Activated naive CD4-positive, alpha-beta T cell treated with anti-CD3 and anti-CD28 coated beads for 36 hours (primary cell): ENCODE measurements at regions not wholly inside any gene's neighbourhood (a gene's known extent, or its start where the extent isn't known, plus 50 kb on each side); places are given as distances from the start of the nearest gene placed in this dataset.
A peak's percentile ranks its signal among the peaks of the same experiment; 100 is the strongest.

Experiments
- CTCF ChIA-PET: fragments of 350-600 bp; sonication (Branson Sonifier 250); formaldehyde crosslinking; loops from one replicate; lab custom pipeline; 2021; ENCODE audit warnings: antibody characterized with exemption; lab: Charles Lee
- DNase-seq: peaks from one replicate; pipeline ENCODE4 v3.0.0-alpha.2; 2020
- H3K27ac Mint-ChIP-seq: one replicate; pipeline ENCODE4 v1.8.0; 2021; ENCODE audit warnings: mild to moderate bottlenecking, mixed read lengths
- H3K27me3 Mint-ChIP-seq: one replicate; pipeline ENCODE4 v1.8.0; 2021; ENCODE audit warnings: low read depth, mixed read lengths
- H3K36me3 Mint-ChIP-seq: one replicate; pipeline ENCODE4 v1.8.0; 2021; ENCODE audit warnings: low read depth, mixed read lengths
- H3K4me1 Mint-ChIP-seq: one replicate; pipeline ENCODE4 v1.8.0; 2021; ENCODE audit warnings: low read depth, mixed read lengths
- H3K4me3 Mint-ChIP-seq: one replicate; pipeline ENCODE4 v1.8.0; 2021; ENCODE audit warnings: mild to moderate bottlenecking, moderate library complexity, mixed read lengths
- H3K9me3 Mint-ChIP-seq: one replicate; pipeline ENCODE4 v1.8.0; 2021; ENCODE audit warnings: mixed read lengths
- intact Hi-C: fragments of 100-400 bp; cut with micrococcal nuclease; formaldehyde crosslinking; loops from one replicate; pipeline ENCODE4 v1.15.1; 2023

GRCh38 chr17:65418622-65419021 is 142.8 kb downstream of the AXIN2 start:
- intact Hi-C loops = loop anchor here (2.0 kb wide), 1 partner anchor 138 kb away; no protein-coding TSS in a partner anchor
- no peaks in the 10 kb centered on the region for H3K36me3 Mint-ChIP-seq
- no peaks in the 10 kb centered on the region for H3K27me3 Mint-ChIP-seq
- no peaks in the 10 kb centered on the region for H3K9me3 Mint-ChIP-seq
- H3K4me3 Mint-ChIP-seq = no peak overlapping the region
- H3K27ac Mint-ChIP-seq = no peak overlapping the region
- CTCF ChIA-PET = interaction anchor here (1.2 kb wide), 1 partner anchor 369 kb away, joined by 3 read pairs; no protein-coding TSS in a partner anchor
- peaks cover 2% of the 10 kb centered on the region for H3K4me1 Mint-ChIP-seq
- DNase-seq = peak; percentile 11

- H3K27me3 Mint-ChIP-seq = no peaks in the 10 kb centered on the region
- intact Hi-C loops = loop anchor here (2.0 kb wide), 1 partner anchor 139 kb away; no protein-coding TSS in a partner anchor
- no peaks in the 10 kb centered on the region for H3K9me3 Mint-ChIP-seq
- no peak overlapping the region for H3K27ac Mint-ChIP-seq
- no peaks in the 10 kb centered on the region for H3K36me3 Mint-ChIP-seq
- CTCF ChIA-PET = no interaction called here
- peaks cover 2% of the 10 kb centered on the region for H3K4me1 Mint-ChIP-seq
- no peak for DNase-seq
- H3K4me3 Mint-ChIP-seq = no peak overlapping the region
Observed at GRCh38 chr17:65417406-65418221, 143.8 kb downstream of the AXIN2 start.

GRCh38 chr17:65415991-65416390 is 145.5 kb downstream of the AXIN2 start:
- no peak overlapping the region for H3K27ac Mint-ChIP-seq
- H3K4me3 Mint-ChIP-seq = no peak overlapping the region
- intact Hi-C loops = no loop called here
- peaks cover 3% of the 10 kb centered on the region for H3K9me3 Mint-ChIP-seq
- no peak for DNase-seq
- H3K4me1 Mint-ChIP-seq = peaks cover 2% of the 10 kb centered on the region
- no peaks in the 10 kb centered on the region for H3K36me3 Mint-ChIP-seq
- CTCF ChIA-PET = no interaction called here
- H3K27me3 Mint-ChIP-seq = no peaks in the 10 kb centered on the region

DNA sequence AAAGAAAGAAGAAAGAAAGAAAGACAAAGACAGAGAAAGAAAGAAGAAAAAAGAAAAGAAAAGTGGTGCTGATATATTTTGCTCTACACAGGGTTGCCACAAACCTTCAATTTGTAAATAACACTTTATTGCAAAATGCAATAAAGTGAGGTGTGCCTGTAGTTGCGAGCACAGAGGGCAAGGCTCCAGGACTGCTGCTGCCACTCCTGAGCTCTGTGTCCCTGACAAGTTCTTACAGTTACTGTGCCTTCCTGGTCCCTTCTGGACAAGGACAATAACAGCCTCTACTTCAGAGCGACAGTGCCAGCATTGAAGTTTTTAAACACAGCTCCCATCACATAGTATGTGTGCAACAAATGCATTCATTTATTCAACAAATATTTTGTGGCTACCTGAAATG is 148.1 kb downstream of the AXIN2 start:
- H3K36me3 Mint-ChIP-seq = no peaks in the 10 kb centered on the region
- H3K27ac Mint-ChIP-seq = no peak overlapping the region
- intact Hi-C loops = no loop called here
- peaks cover 3% of the 10 kb centered on the region for H3K9me3 Mint-ChIP-seq
- CTCF ChIA-PET = no interaction called here
- H3K4me1 Mint-ChIP-seq = peaks cover 2% of the 10 kb centered on the region
- DNase-seq = no peak
- no peaks in the 10 kb centered on the region for H3K27me3 Mint-ChIP-seq
- no peak overlapping the region for H3K4me3 Mint-ChIP-seq

GRCh38 chr17:65409381-65409780 is 152.1 kb downstream of the AXIN2 start:
- intact Hi-C loops = no loop called here
- Mint-ChIP-seq H3K9me3 (peaks cover 3% of the 10 kb centered on the region), H3K27me3 (no peaks in the 10 kb centered on the region), H3K4me3 (no peak overlapping the region), H3K4me1 (peaks cover 1% of the 10 kb centered on the region), H3K36me3 (no peaks in the 10 kb centered on the region), H3K27ac (no peak overlapping the region)
- CTCF ChIA-PET = no interaction called here
- DNase-seq = no peak

DNA sequence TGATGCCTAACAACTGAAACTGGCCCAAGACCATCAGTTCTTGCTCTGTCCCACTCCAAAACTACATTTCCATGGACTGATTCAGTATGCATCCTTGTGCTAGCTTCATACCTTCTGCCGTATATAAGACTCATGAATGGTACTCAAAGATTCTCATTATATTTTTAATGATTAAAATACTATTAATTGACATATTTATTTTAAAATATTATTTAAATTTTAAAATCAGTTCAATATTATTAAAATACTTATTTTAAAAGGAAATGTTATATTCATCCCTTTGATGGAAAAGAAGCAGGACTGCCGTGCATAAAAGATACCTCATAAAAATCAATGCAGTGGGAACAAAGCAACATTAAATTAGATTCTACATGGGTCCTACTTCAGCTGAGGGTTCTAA is 153.4 kb downstream of the AXIN2 start:
- CTCF ChIA-PET = no interaction called here
- Mint-ChIP-seq H3K4me1 (no peaks in the 10 kb centered on the region), H3K27me3 (peaks cover 3% of the 10 kb centered on the region), H3K36me3 (no peaks in the 10 kb centered on the region), H3K4me3 (no peak overlapping the region), H3K27ac (no peak overlapping the region), H3K9me3 (peaks cover 3% of the 10 kb centered on the region)
- no peak for DNase-seq
- intact Hi-C loops = no loop called here

DNA sequence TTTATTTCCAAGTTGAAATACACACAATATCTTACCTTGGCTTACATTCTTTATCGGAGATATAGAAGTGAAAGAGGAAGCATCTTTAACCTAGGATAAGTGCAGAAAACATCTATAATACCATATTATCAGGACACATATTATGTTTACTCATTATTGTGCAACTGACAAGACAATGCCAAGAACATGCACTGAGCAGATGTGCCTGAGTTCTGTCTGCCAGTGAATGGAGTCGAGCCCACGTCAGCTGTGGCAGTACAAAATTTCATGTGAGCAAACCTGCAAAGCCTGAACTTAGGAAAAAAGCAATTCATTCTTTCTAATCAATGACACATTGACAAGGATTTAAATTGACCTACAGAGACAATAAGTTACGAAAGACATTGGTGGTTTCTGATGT is 154.4 kb downstream of the AXIN2 start:
- DNase-seq = no peak
- no peaks in the 10 kb centered on the region for H3K36me3 Mint-ChIP-seq
- intact Hi-C loops = no loop called here
- H3K4me1 Mint-ChIP-seq = no peaks in the 10 kb centered on the region
- peaks cover 3% of the 10 kb centered on the region for H3K27me3 Mint-ChIP-seq
- no peak overlapping the region for H3K4me3 Mint-ChIP-seq
- peaks cover 3% of the 10 kb centered on the region for H3K9me3 Mint-ChIP-seq
- no peak overlapping the region for H3K27ac Mint-ChIP-seq
- CTCF ChIA-PET = no interaction called here

DNA sequence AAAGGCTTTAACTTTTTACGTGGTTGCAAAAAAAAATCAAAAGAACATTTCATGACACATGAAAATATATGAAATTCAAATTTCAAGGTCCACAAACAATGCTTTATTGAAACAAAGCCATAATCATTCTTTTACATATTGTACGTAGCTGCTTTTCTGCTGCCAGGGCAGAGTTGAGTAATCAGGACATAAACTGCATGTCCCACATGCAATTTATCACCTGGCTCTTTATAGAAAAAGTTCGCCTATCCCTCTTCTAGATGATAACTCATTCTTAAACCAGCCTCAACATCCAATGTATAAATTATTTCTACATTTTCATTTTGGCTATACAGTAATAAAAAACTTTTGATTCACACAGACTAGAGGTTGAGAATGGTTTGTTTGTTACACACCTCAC is 154.9 kb downstream of the AXIN2 start:
- Mint-ChIP-seq H3K9me3 (peaks cover 3% of the 10 kb centered on the region), H3K27ac (no peak overlapping the region), H3K4me3 (no peak overlapping the region), H3K36me3 (no peaks in the 10 kb centered on the region), H3K4me1 (no peaks in the 10 kb centered on the region), H3K27me3 (peaks cover 3% of the 10 kb centered on the region)
- no peak for DNase-seq
- intact Hi-C loops = no loop called here
- CTCF ChIA-PET = no interaction called here

DNA sequence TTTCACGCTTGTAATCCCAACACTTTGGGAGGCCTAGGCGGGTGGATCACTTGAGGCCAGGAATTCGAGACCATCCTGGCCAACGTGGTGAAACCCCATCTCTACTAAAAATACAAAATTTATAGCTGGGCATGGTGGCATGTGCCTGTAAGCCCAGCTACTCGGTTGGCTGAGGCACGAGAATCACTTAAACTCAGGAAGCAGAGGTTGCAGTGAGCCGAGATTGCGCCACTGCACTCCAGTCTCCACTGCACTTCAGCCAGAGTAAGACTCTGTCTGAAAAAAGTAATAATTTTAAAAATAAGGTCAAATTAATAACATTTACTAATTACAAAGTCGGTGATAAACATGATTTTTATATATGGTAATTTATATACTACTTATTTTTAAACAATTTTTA is 155.9 kb downstream of the AXIN2 start:
- no peaks in the 10 kb centered on the region for H3K4me1 Mint-ChIP-seq
- DNase-seq = no peak
- CTCF ChIA-PET = no interaction called here
- intact Hi-C loops = no loop called here
- no peaks in the 10 kb centered on the region for H3K9me3 Mint-ChIP-seq
- H3K4me3 Mint-ChIP-seq = no peak overlapping the region
- H3K27ac Mint-ChIP-seq = no peak overlapping the region
- no peaks in the 10 kb centered on the region for H3K36me3 Mint-ChIP-seq
- peaks cover 3% of the 10 kb centered on the region for H3K27me3 Mint-ChIP-seq

- intact Hi-C loops = no loop called here
- Mint-ChIP-seq H3K27me3 (peaks cover 3% of the 10 kb centered on the region), H3K4me3 (no peak overlapping the region), H3K9me3 (no peaks in the 10 kb centered on the region), H3K27ac (no peak overlapping the region), H3K36me3 (no peaks in the 10 kb centered on the region), H3K4me1 (no peaks in the 10 kb centered on the region)
- DNase-seq = no peak
- CTCF ChIA-PET = interaction anchor here (1.1 kb wide), 1 partner anchor 173 kb away, joined by 3 read pairs; no protein-coding TSS in a partner anchor
Observed at GRCh38 chr17:65404761-65405160, 156.7 kb downstream of the AXIN2 start.

- Mint-ChIP-seq H3K4me1 (no peaks in the 10 kb centered on the region), H3K36me3 (no peaks in the 10 kb centered on the region), H3K4me3 (no peak overlapping the region), H3K27me3 (peaks cover 3% of the 10 kb centered on the region), H3K27ac (no peak overlapping the region), H3K9me3 (no peaks in the 10 kb centered on the region)
- CTCF ChIA-PET = interaction anchor here (0.6 to 1.1 kb wide), 2 partner anchors 172 to 364 kb away, joined by 3 read pairs; no protein-coding TSS in a partner anchor
- intact Hi-C loops = no loop called here
- no peak for DNase-seq
Observed at GRCh38 chr17:65403626-65404025, 157.8 kb downstream of the AXIN2 start.

DNA sequence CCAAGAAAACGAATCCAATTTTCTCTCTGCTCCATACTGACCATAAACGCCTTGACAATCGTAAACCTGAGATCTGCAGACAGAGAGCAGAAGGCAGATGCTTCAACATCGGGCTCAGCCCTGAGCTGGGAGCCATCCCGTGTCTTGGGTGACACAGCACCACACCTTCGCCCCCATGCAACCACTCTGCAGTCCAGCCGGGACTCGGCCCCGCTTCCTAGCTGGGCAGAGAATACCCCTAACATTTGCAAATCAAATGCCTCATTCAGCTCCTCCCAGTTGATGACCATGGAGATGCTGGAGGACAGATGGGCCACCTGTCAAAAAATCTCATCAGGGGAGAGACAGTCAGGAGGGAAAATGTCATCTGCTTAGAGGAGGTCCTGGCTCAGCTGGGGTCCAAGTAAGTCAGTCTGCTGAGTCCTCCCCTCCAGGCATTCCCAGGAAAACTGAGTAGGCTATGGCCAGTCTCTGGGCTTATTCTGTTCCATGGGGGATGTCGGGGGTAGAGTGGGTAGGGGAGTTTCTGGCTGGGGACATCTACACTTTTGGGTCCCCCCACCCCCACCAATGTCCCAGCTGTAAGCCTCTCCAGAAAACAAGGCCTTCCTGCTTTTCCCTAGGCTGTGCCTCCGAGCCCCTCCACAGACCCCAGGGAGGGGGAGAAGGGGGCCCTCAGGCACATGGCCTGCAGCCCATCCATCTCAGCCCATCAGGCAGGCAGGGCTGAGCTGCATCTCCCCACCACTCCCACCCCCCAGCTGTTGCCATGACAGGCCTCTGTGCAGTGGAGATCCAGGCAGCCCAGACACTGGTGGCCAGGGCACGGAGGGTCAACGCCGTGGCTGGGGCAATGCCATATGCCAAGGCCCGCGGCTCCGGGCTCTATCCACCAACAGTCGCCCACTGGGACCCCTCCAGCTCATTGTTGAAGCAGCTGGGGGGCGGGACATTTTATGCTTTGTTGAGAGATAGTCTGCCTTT is 158.6 kb downstream of the AXIN2 start:
- peaks cover 3% of the 10 kb centered on the region for H3K27me3 Mint-ChIP-seq
- CTCF ChIA-PET = no interaction called here
- H3K36me3 Mint-ChIP-seq = no peaks in the 10 kb centered on the region
- H3K9me3 Mint-ChIP-seq = no peaks in the 10 kb centered on the region
- intact Hi-C loops = no loop called here
- no peaks in the 10 kb centered on the region for H3K4me1 Mint-ChIP-seq
- no peak for DNase-seq
- no peak overlapping the region for H3K4me3 Mint-ChIP-seq
- H3K27ac Mint-ChIP-seq = no peak overlapping the region
